ENCODE measurements at regions not wholly inside any gene's neighbourhood (a gene's known extent, or its start where the extent isn't known, plus 50 kb on each side); places are given as distances from the start of the nearest gene placed in this dataset.

DNA sequence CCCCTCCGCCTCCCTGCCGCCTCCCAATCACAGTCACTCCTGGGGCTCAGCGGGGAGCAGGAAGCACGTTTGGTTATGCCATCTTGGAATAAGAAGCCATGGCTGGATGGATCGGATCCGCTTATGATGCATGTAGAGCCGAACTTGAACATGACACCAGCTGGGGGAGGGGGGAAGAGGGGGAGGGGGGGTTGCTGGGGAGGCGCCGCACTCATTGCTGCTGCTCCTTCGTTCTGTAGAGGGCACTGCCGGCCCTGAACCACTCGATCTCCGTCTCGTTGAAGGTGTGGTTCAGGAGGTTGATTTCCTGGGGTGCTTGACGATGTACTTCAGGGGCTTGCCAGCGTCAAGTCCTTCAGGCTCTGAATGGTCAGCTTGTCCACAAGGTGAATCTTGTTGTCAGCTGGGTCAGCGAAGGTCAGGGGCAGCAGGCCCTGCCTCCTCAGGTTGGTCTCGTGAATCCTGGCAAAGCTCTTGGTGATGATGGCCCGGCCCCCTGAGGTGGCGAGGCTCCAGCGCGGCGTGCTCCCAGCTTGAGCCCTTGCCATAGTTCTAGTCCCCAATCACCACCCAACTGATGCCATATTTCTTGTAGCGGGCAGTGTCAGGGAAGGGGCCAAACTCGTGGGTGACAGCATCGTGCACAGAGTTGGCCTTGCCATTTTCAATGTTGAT is 476.9 kb upstream of the ISX start:
- intact Hi-C loops (cut with micrococcal nuclease): no loop called here
- TF ChIP-seq CTCF (IDR thresholded peaks at IDR 0.05; ENCODE audit: borderline replicate concordance): no peak
- no peak overlapping the region for H3K4me3 ChIP-seq

GRCh38 chr22:34592123-34592740 is 473.7 kb upstream of the ISX start:
- H3K27ac ChIP-seq (replicated peaks): no peak overlapping the region
- peaks cover 43% of the 10 kb centered on the region for H3K27me3 ChIP-seq (ENCODE audit: low read depth)
- TF ChIP-seq CTCF (IDR thresholded peaks at IDR 0.05; ENCODE audit: borderline replicate concordance): no peak
- DNase-seq: no peak
- intact Hi-C loops (cut with micrococcal nuclease): no loop called here
- H3K9me3 ChIP-seq (replicated peaks): peaks cover 6% of the 10 kb centered on the region
- H3K4me1 ChIP-seq: no peaks in the 10 kb centered on the region
- H3K36me3 ChIP-seq: no peaks in the 10 kb centered on the region
- H3K4me3 ChIP-seq: no peak overlapping the region

More for the DNA sequence above, 476.9 kb upstream of the ISX start:
- peaks cover 51% of the 10 kb centered on the region for H3K27me3 ChIP-seq (ENCODE audit: low read depth)
- H3K36me3 ChIP-seq: no peaks in the 10 kb centered on the region
- peaks cover 6% of the 10 kb centered on the region for H3K9me3 ChIP-seq (replicated peaks)
- no peak overlapping the region for H3K27ac ChIP-seq (replicated peaks)
- H3K4me1 ChIP-seq: no peaks in the 10 kb centered on the region
- DNase-seq: no peak

GRCh38 chr22:34599567-34599966 is 466.4 kb upstream of the ISX start:
- Histone ChIP-seq H3K4me1 (no peaks in the 10 kb centered on the region), H3K27ac (replicated peaks) (no peak overlapping the region), H3K36me3 (no peaks in the 10 kb centered on the region), H3K27me3 (ENCODE audit: low read depth) (peaks cover 68% of the 10 kb centered on the region), H3K9me3 (replicated peaks) (no peaks in the 10 kb centered on the region), H3K4me3 (no peak overlapping the region)
- intact Hi-C loops (cut with micrococcal nuclease): no loop called here
- DNase-seq: no peak
- TF ChIP-seq CTCF (IDR thresholded peaks at IDR 0.05; ENCODE audit: borderline replicate concordance): no peak

DNA sequence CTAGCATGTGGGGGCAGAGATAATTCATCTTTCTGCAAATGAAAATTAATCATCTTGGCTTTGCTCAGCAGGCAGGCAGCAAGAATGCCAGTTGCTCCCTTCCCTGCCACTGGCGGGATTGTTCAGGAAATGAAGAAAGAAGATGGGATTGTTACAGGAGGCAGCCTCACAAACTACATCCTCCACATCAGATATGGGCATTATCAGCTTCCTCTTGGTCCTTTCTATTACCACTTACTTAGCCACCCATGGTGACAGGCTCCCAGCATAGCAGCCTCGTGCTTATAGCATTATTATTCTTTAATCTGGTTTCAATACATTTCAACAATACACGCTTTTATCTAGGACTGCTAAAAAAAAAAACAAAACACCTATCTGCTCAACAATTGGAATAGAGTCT is 461.6 kb upstream of the ISX start:
- Histone ChIP-seq H3K4me3 (no peak overlapping the region), H3K9me3 (replicated peaks) (no peaks in the 10 kb centered on the region), H3K4me1 (no peaks in the 10 kb centered on the region), H3K36me3 (no peaks in the 10 kb centered on the region), H3K27ac (replicated peaks) (no peak overlapping the region), H3K27me3 (ENCODE audit: low read depth) (peaks cover 66% of the 10 kb centered on the region)
- no peak for TF ChIP-seq CTCF (IDR thresholded peaks at IDR 0.05; ENCODE audit: borderline replicate concordance)
- DNase-seq: no peak
- intact Hi-C loops (cut with micrococcal nuclease): no loop called here

- no peaks in the 10 kb centered on the region for H3K9me3 ChIP-seq (replicated peaks)
- H3K27ac ChIP-seq (replicated peaks): no peak overlapping the region
- no peak for DNase-seq
- H3K4me3 ChIP-seq: no peak overlapping the region
- no peak for TF ChIP-seq CTCF (IDR thresholded peaks at IDR 0.05; ENCODE audit: borderline replicate concordance)
- intact Hi-C loops (cut with micrococcal nuclease): no loop called here
- H3K27me3 ChIP-seq (ENCODE audit: low read depth): peaks cover 49% of the 10 kb centered on the region
- H3K36me3 ChIP-seq: no peaks in the 10 kb centered on the region
- H3K4me1 ChIP-seq: no peaks in the 10 kb centered on the region
These were observed 457.9 kb upstream of the ISX start for GRCh38 chr22:34608106-34608505.

Data from left ventricle myocardium inferior (tissue), 1 donor.